ENCODE measurements at regions not wholly inside any gene's neighbourhood (a gene's known extent, or its start where the extent isn't known, plus 50 kb on each side); places are given as distances from the start of the nearest gene placed in this dataset.

DNA sequence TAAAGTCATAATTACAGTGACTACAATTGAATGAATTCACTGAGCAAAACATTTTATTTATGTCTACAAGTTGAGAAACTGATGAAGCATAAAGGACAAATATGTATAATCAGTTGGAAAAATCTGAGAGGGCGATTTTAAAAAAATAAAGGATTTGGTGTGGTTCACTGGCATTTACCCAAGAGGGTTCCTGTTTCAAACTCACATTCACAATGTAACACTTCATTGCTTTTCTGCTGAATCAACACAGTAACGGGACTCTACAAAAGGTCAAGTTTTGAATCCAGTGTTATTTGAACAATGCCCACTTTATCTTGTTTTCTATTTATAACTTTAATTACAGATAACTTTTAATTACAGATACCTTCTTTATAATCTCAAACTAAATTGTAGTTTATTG lies 138.6 kb downstream of the NUDT12 start:
- no peak overlapping the region for H2AK5ac ChIP-seq (ENCODE audit: low read depth, low read length)
- H2BK12ac ChIP-seq (ENCODE audit: low read depth, low read length), result no peak overlapping the region
- no peak overlapping the region for H3K4me3 ChIP-seq (ENCODE audit: extremely low read depth in 1 of 4, insufficient read depth in 2 of 4, low read depth in 3 of 4, low read length in 4 of 4)
- no peaks in the 10 kb centered on the region for H3K4me1 ChIP-seq (replicated peaks in 1 of 4; ENCODE audit: control insufficient read depth in 3 of 4, insufficient read depth in 4 of 4, low read length in 3 of 4)
- H3K23me2 ChIP-seq (ENCODE audit: low read depth, low read length), result no peaks in the 10 kb centered on the region
- no peak overlapping the region for H2BK15ac ChIP-seq (ENCODE audit: low read length)
- WGBS, 2 experiments (ENCODE audit: extremely low coverage in 1 of 2, insufficient coverage in 1 of 2, insufficient read length in 1 of 2, insufficient replicate concordance in 2 of 2, low coverage in 1 of 2, low lambda C conversion rate in 2 of 2, missing lambda C conversion rate in 1 of 2), result 90% methylated on average over 2 of the region's 2 CpGs; no CpG with 5 or more reads in 1 of the 2 experiments
- FAIRE-seq (no peak), DNase-seq (ENCODE audit: low read depth in 1 of 2, low spot score in 2 of 2) (no peak)
- no peak overlapping the region for H4K8ac ChIP-seq (ENCODE audit: extremely low read depth, insufficient read depth, low read length)
- H3K4me2 ChIP-seq (ENCODE audit: insufficient read depth in 1 of 2, low read depth in 2 of 2, low read length in 2 of 2), result no peak overlapping the region
- H2BK5ac ChIP-seq (ENCODE audit: low read depth, low read length), result no peak overlapping the region
- no peak overlapping the region for H2BK20ac ChIP-seq (ENCODE audit: low read length)
- ChIA-PET POLR2A (ENCODE audit: partially characterized antibody) (no interaction called here), CTCF (ENCODE audit: partially characterized antibody) (interaction anchor here (2.1 kb wide), 1 partner anchor 17 kb away, joined by 8 read pairs; no protein-coding TSS in a partner anchor)
- no peak overlapping the region for H2BK120ac ChIP-seq (replicated peaks; ENCODE audit: low read depth, low read length)
- no peak overlapping the region for H3K9ac ChIP-seq (replicated peaks in 1 of 4; ENCODE audit: extremely low read depth in 1 of 4, low read depth in 3 of 4, low read length in 3 of 4)
- H3K14ac ChIP-seq (ENCODE audit: insufficient read length), result no peak overlapping the region
- TF ChIP-seq RBBP5 (IDR thresholded peaks at IDR 0.05; ENCODE audit: borderline replicate concordance, low read depth, low read length) (no peak), RNF2 (IDR thresholded peaks at IDR 0.05; ENCODE audit: borderline replicate concordance, low read depth, low read length, missing control alignments, poor library complexity, severe bottlenecking) (no peak), BACH1 (IDR thresholded peaks at IDR 0.05; ENCODE audit: low read length) (no peak), CEBPB (IDR thresholded peaks at IDR 0.05; ENCODE audit: low read depth, low read length) (no peak), POLR2AphosphoS5 (IDR thresholded peaks at IDR 0.05; ENCODE audit: low read depth, low read length) (no peak), RXRA (IDR thresholded peaks at IDR 0.05; ENCODE audit: insufficient read depth, low read depth, low read length) (no peak), TCF12 (IDR thresholded peaks at IDR 0.05; ENCODE audit: low read depth, low read length) (no peak), MAFK (IDR thresholded peaks at IDR 0.05; ENCODE audit: low read depth, low read length) (no peak)
- H3K18ac ChIP-seq (ENCODE audit: extremely low read depth, low read length), result no peak overlapping the region
- no peak overlapping the region for H2AFZ ChIP-seq (ENCODE audit: low read length)
- no peaks in the 10 kb centered on the region for H3K79me1 ChIP-seq (ENCODE audit: low read depth, low read length)
- no peaks in the 10 kb centered on the region for H4K20me1 ChIP-seq (replicated peaks in 1 of 2; ENCODE audit: control insufficient read depth in 1 of 2, insufficient read depth in 2 of 2, low read length in 2 of 2)
- H3K27me3 ChIP-seq (replicated peaks in 1 of 4; ENCODE audit: control insufficient read depth in 3 of 4, extremely low read depth in 1 of 4, insufficient read depth in 3 of 4, low read length in 3 of 4), result no peaks in the 10 kb centered on the region
- no peak overlapping the region for H4K5ac ChIP-seq (ENCODE audit: insufficient read length, low read depth, low read length)
- no peak overlapping the region for H3K4ac ChIP-seq (replicated peaks; ENCODE audit: insufficient read length, low read depth, low read length)
- H3K23ac ChIP-seq (ENCODE audit: insufficient read length), result no peak overlapping the region
- no peaks in the 10 kb centered on the region for H3K79me2 ChIP-seq (ENCODE audit: control insufficient read depth in 1 of 2, insufficient read depth in 2 of 2, low read length in 2 of 2)
- no peaks in the 10 kb centered on the region for H3K9me3 ChIP-seq (ENCODE audit: insufficient read depth in 2 of 2, low read depth in 1 of 2, low read length in 1 of 2)
- H3K56ac ChIP-seq (replicated peaks; ENCODE audit: insufficient read length, low read depth, low read length), result no peak overlapping the region
- H3K36me3 ChIP-seq (ENCODE audit: control insufficient read depth in 2 of 4, insufficient read depth in 4 of 4, low read length in 3 of 4), result no peaks in the 10 kb centered on the region
- no peak overlapping the region for H3K27ac ChIP-seq (ENCODE audit: low read depth, low read length)
- H4K91ac ChIP-seq (replicated peaks; ENCODE audit: insufficient read length, low read length), result no peak overlapping the region
